Fibroblast of skin of scalp (primary cell): ENCODE measurements at regions not wholly inside any gene's neighbourhood (a gene's known extent, or its start where the extent isn't known, plus 50 kb on each side); places are given as distances from the start of the nearest gene placed in this dataset.

Source experiments
- DNase-seq: peaks from one replicate; pipeline ENCODE4 v3.0.0-alpha.2; 2013

DNA sequence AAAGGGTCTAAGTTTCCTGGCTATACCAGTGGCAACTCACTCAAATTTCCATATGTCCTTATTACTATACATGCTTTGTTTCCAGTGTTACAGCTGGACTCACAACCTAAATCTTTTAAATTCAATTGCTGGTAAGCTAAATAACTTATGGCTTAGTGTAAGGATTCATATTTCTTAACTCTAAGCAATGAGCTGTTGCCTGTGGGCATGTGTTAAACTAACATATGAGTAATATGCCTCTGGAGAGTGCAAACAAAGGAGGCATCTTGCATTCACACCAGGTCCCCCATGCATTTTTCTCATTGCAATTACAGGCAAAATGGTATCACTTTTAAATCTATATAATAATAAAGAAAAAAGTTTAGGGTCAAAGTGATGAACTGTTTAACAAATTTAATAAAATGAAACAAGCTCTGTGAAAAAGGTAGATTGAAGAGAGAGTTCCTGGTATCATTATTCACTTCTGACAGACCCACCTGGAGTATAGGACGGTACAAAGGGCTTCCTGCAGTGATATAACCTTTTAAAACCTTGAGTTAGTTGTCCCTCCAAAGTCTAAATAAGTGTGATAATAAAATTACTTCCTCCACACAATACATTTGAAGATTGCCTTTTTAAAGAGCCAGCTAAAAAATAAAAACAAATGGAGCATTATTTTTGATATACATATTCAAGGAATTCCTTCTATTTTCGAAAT, 57.6 kb upstream of the HMGCLL1 start:
- DNase-seq: peak; percentile 72

DNA sequence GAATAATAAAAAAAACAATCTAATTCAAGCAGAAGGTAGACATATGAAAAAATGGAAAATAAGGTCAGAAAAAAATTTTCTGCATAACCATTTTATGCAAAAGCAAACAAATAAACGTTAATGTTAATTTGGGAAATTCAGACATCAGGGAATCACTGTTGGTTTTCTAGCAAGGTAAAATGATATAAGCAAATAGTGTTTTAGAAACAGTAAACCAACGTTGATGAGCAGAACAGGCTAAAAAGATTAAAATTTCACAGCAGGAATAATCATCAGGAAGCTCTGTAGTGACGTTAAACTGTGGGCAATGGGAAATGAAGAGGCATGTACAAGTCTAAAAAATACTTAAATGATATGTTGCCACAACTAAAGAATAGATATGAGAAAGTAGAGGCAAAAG, 54.5 kb upstream of the HMGCLL1 start:
- DNase-seq: no peak

DNA sequence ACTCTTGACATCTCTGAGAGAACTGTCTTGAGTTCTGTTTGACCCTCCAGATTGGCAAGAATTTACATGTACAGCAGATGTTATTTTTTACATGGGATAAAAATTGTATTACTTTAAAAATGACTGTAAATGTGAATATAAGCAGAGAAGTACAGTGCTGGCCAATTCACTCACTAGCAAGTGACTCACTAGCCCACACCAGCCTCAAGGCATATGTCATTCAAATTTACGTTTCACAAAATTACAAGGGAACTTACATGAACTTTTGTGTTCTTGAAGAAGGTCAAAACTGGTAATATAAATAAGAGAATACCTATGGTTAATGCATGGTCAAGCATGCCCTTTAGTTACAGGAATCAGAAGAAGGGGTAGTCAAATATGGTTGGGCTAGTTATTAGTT, 54.0 kb upstream of the HMGCLL1 start:
- DNase-seq: no peak
